Effector memory CD4-positive, alpha-beta T cell (primary cell): ENCODE measurements at regions not wholly inside any gene's neighbourhood (a gene's known extent, or its start where the extent isn't known, plus 50 kb on each side); places are given as distances from the start of the nearest gene placed in this dataset.

Source experiments
- DNase-seq, 3 donors: peaks; one replicate each; pipeline ENCODE4 v3.0.0-alpha.2; 2020
- H3K27ac ChIP-seq: 2 replicates; pipeline ENCODE4 v1.7.0; 2013; ENCODE audit warnings: mild to moderate bottlenecking, low read length, moderate library complexity; ENCODE audit not compliant: insufficient read depth, poor library complexity, severe bottlenecking
- H3K27me3 ChIP-seq: replicated peaks from 2 replicates; pipeline ENCODE4 v1.7.0; 2013; ENCODE audit warnings: mild to moderate bottlenecking, low read length; ENCODE audit not compliant: insufficient read depth, control insufficient read depth, poor library complexity, severe bottlenecking
- H3K36me3 ChIP-seq: 2 replicates; pipeline ENCODE4 v1.7.0; 2013; ENCODE audit warnings: mild to moderate bottlenecking, low read length, moderate library complexity; ENCODE audit not compliant: control insufficient read depth, insufficient read depth
- H3K4me1 ChIP-seq: 2 replicates; pipeline ENCODE4 v1.7.0; 2013; ENCODE audit warnings: low read length, mild to moderate bottlenecking; ENCODE audit not compliant: control insufficient read depth, insufficient read depth, poor library complexity, severe bottlenecking
- H3K4me3 ChIP-seq: 2 replicates; pipeline ENCODE4 v1.7.0; 2013; ENCODE audit warnings: low read length, low read depth, mild to moderate bottlenecking; ENCODE audit not compliant: insufficient read depth, poor library complexity, severe bottlenecking
- H3K9me3 ChIP-seq: 2 replicates; pipeline ENCODE4 v1.7.0; 2013; ENCODE audit warnings: mild to moderate bottlenecking, low read length, moderate library complexity; ENCODE audit not compliant: control insufficient read depth

GRCh38 chr5:82749461-82749820 is 327.8 kb downstream of the TMEM167A start:
- H3K4me1 ChIP-seq = peaks cover 5% of the 10 kb centered on the region
- no peak overlapping the region for H3K4me3 ChIP-seq
- no peak for DNase-seq
- H3K36me3 ChIP-seq = no peaks in the 10 kb centered on the region
- no peaks in the 10 kb centered on the region for H3K27me3 ChIP-seq
- no peaks in the 10 kb centered on the region for H3K9me3 ChIP-seq
- no peak overlapping the region for H3K27ac ChIP-seq

GRCh38 chr5:82748688-82749460 is 328.3 kb downstream of the TMEM167A start:
- Histone ChIP-seq H3K4me3 (no peak overlapping the region), H3K27ac (no peak overlapping the region), H3K36me3 (no peaks in the 10 kb centered on the region), H3K27me3 (no peaks in the 10 kb centered on the region), H3K4me1 (peaks cover 5% of the 10 kb centered on the region), H3K9me3 (no peaks in the 10 kb centered on the region)
- DNase-seq = no peak

GRCh38 chr5:82747986-82748385 is 329.2 kb downstream of the TMEM167A start:
- Histone ChIP-seq H3K36me3 (no peaks in the 10 kb centered on the region), H3K4me1 (peaks cover 5% of the 10 kb centered on the region), H3K27me3 (no peaks in the 10 kb centered on the region), H3K27ac (no peak overlapping the region), H3K9me3 (no peaks in the 10 kb centered on the region), H3K4me3 (no peak overlapping the region)
- no peak for DNase-seq

- no peak overlapping the region for H3K4me3 ChIP-seq
- H3K9me3 ChIP-seq = no peaks in the 10 kb centered on the region
- peaks cover 5% of the 10 kb centered on the region for H3K4me1 ChIP-seq
- H3K27ac ChIP-seq = no peak overlapping the region
- no peak for DNase-seq
- H3K27me3 ChIP-seq = no peaks in the 10 kb centered on the region
- H3K36me3 ChIP-seq = no peaks in the 10 kb centered on the region
Observed at GRCh38 chr5:82745016-82745415, 332.2 kb downstream of the TMEM167A start.

- Histone ChIP-seq H3K4me3 (no peak overlapping the region), H3K36me3 (no peaks in the 10 kb centered on the region), H3K27ac (no peak overlapping the region), H3K4me1 (no peaks in the 10 kb centered on the region), H3K9me3 (no peaks in the 10 kb centered on the region), H3K27me3 (no peaks in the 10 kb centered on the region)
- DNase-seq = no peak
Observed at GRCh38 chr5:82738681-82739269, 338.4 kb downstream of the TMEM167A start.

GRCh38 chr5:82735160-82735789 is 341.9 kb downstream of the TMEM167A start:
- H3K36me3 ChIP-seq = no peaks in the 10 kb centered on the region
- no peak overlapping the region for H3K4me3 ChIP-seq
- no peak for DNase-seq
- H3K9me3 ChIP-seq = no peaks in the 10 kb centered on the region
- no peaks in the 10 kb centered on the region for H3K4me1 ChIP-seq
- no peaks in the 10 kb centered on the region for H3K27me3 ChIP-seq
- no peak overlapping the region for H3K27ac ChIP-seq

- no peaks in the 10 kb centered on the region for H3K9me3 ChIP-seq
- no peaks in the 10 kb centered on the region for H3K36me3 ChIP-seq
- H3K27ac ChIP-seq = no peak overlapping the region
- H3K4me3 ChIP-seq = no peak overlapping the region
- no peak for DNase-seq
- no peaks in the 10 kb centered on the region for H3K27me3 ChIP-seq
- H3K4me1 ChIP-seq = no peaks in the 10 kb centered on the region
Observed at GRCh38 chr5:82734347-82734746, 342.8 kb downstream of the TMEM167A start.

- Histone ChIP-seq H3K36me3 (no peaks in the 10 kb centered on the region), H3K4me1 (no peaks in the 10 kb centered on the region), H3K27ac (no peak overlapping the region), H3K4me3 (no peak overlapping the region), H3K9me3 (no peaks in the 10 kb centered on the region), H3K27me3 (no peaks in the 10 kb centered on the region)
- DNase-seq = no peak
Observed at GRCh38 chr5:82730913-82731312, 346.3 kb downstream of the TMEM167A start.

GRCh38 chr5:82728926-82729702 is 348.1 kb downstream of the TMEM167A start:
- no peak for DNase-seq
- no peaks in the 10 kb centered on the region for H3K36me3 ChIP-seq
- no peak overlapping the region for H3K4me3 ChIP-seq
- no peaks in the 10 kb centered on the region for H3K4me1 ChIP-seq
- no peak overlapping the region for H3K27ac ChIP-seq
- H3K9me3 ChIP-seq = no peaks in the 10 kb centered on the region
- no peaks in the 10 kb centered on the region for H3K27me3 ChIP-seq

- H3K4me3 ChIP-seq = no peak overlapping the region
Observed at GRCh38 chr5:82723168-82723567, 354.0 kb downstream of the TMEM167A start.

More at GRCh38 chr5:82723168-82723567, 354.0 kb downstream of the TMEM167A start:
- H3K27me3 ChIP-seq = no peaks in the 10 kb centered on the region
- no peak for DNase-seq
- H3K9me3 ChIP-seq = no peaks in the 10 kb centered on the region
- no peak overlapping the region for H3K27ac ChIP-seq
- no peaks in the 10 kb centered on the region for H3K36me3 ChIP-seq
- no peaks in the 10 kb centered on the region for H3K4me1 ChIP-seq
